NCI-H526 (cell line): ENCODE measurements at regions not wholly inside any gene's neighbourhood (a gene's known extent, or its start where the extent isn't known, plus 50 kb on each side); places are given as distances from the start of the nearest gene placed in this dataset.

ENCODE experiments used
- DNase-seq, 2 experiments: peaks; one replicate each; lab custom pipeline; 2025; lab: John Stamatoyannopoulos, UW

GRCh38 chr15:99508852-99509251, 56.9 kb upstream of the MEF2A start:
- no peak for DNase-seq

GRCh38 chr15:99509686-99510461, 55.9 kb upstream of the MEF2A start:
- no peak for DNase-seq

GRCh38 chr15:99511531-99511865, 54.3 kb upstream of the MEF2A start:
- DNase-seq = no peak

- no peak for DNase-seq
Observed at GRCh38 chr15:99511866-99512661, 53.7 kb upstream of the MEF2A start.

GRCh38 chr15:99514306-99514705, 51.5 kb upstream of the MEF2A start:
- DNase-seq = no peak
